ENCODE measurements at regions not wholly inside any gene's neighbourhood (a gene's known extent, or its start where the extent isn't known, plus 50 kb on each side); places are given as distances from the start of the nearest gene placed in this dataset.
"Not testable (repeated sequence)": the region's sequence is repeated elsewhere in the genome, so short reads cannot be mapped to it uniquely, and the experiment has no call there.

- H3K9me3 ChIP-seq (ENCODE audit: insufficient read depth, low read length), result no peaks in the 10 kb centered on the region
- no peaks in the 10 kb centered on the region for H4K20me1 ChIP-seq (ENCODE audit: low read depth, low read length)
- no peak overlapping the region for H3K27ac ChIP-seq (ENCODE audit: low read depth, low read length)
- no peak overlapping the region for H3K4me2 ChIP-seq (ENCODE audit: low read depth, low read length, poor library complexity, severe bottlenecking)
- H3K36me3 ChIP-seq (ENCODE audit: low read length), result no peaks in the 10 kb centered on the region
- no peak overlapping the region for H3K9ac ChIP-seq (ENCODE audit: low read length)
- no peak overlapping the region for H3K4me3 ChIP-seq (ENCODE audit: insufficient read depth, low read length, poor library complexity, severe bottlenecking)
- no peak overlapping the region for H2AFZ ChIP-seq (ENCODE audit: low read depth, low read length, severe bottlenecking)
- no peaks in the 10 kb centered on the region for H3K79me2 ChIP-seq (ENCODE audit: insufficient read depth, low read length)
- no peaks in the 10 kb centered on the region for H3F3A ChIP-seq (ENCODE audit: insufficient read depth)
- no peaks in the 10 kb centered on the region for H3K9me2 ChIP-seq (replicated peaks; ENCODE audit: insufficient read depth, low read length)
- H3K27me3 ChIP-seq (ENCODE audit: low read length), result no peaks in the 10 kb centered on the region
- TF ChIP-seq CTCF (IDR thresholded peaks at IDR 0.05; ENCODE audit: insufficient read depth, low read length, poor library complexity, severe bottlenecking) (no peak), EZH2phosphoT487 (conservative IDR thresholded peaks at IDR 0.05; ENCODE audit: low read length) (no peak)
Observed at GRCh38 chr17:54626146-54626703, 274.4 kb upstream of the TOM1L1 start.

GRCh38 chr17:54639426-54639825 lies 261.2 kb upstream of the TOM1L1 start:
- not testable (repeated sequence) for H3K4me3 ChIP-seq (ENCODE audit: insufficient read depth, low read length, poor library complexity, severe bottlenecking); H3K4me2 ChIP-seq (ENCODE audit: low read depth, low read length, poor library complexity, severe bottlenecking); H3K9me3 ChIP-seq (ENCODE audit: insufficient read depth, low read length); H3K27ac ChIP-seq (ENCODE audit: low read depth, low read length); H4K20me1 ChIP-seq (ENCODE audit: low read depth, low read length); H3F3A ChIP-seq (ENCODE audit: insufficient read depth); H3K9me2 ChIP-seq (replicated peaks; ENCODE audit: insufficient read depth, low read length); H3K27me3 ChIP-seq (ENCODE audit: low read length); H3K9ac ChIP-seq (ENCODE audit: low read length); H2AFZ ChIP-seq (ENCODE audit: low read depth, low read length, severe bottlenecking); H3K79me2 ChIP-seq (ENCODE audit: insufficient read depth, low read length); H3K36me3 ChIP-seq (ENCODE audit: low read length)

- H3K9me2 ChIP-seq (replicated peaks; ENCODE audit: insufficient read depth, low read length), result no peaks in the 10 kb centered on the region
- no peaks in the 10 kb centered on the region for H3K27me3 ChIP-seq (ENCODE audit: low read length)
- H4K20me1 ChIP-seq (ENCODE audit: low read depth, low read length), result no peaks in the 10 kb centered on the region
- H3K4me2 ChIP-seq (ENCODE audit: low read depth, low read length, poor library complexity, severe bottlenecking), result no peak overlapping the region
- H3K36me3 ChIP-seq (ENCODE audit: low read length), result no peaks in the 10 kb centered on the region
- no peak overlapping the region for H2AFZ ChIP-seq (ENCODE audit: low read depth, low read length, severe bottlenecking)
- no peak overlapping the region for H3K4me3 ChIP-seq (ENCODE audit: insufficient read depth, low read length, poor library complexity, severe bottlenecking)
- TF ChIP-seq CTCF (IDR thresholded peaks at IDR 0.05; ENCODE audit: insufficient read depth, low read length, poor library complexity, severe bottlenecking), result no peak
- no peak for TF ChIP-seq EZH2phosphoT487 (conservative IDR thresholded peaks at IDR 0.05; ENCODE audit: low read length)
- no peaks in the 10 kb centered on the region for H3K9me3 ChIP-seq (ENCODE audit: insufficient read depth, low read length)
- H3F3A ChIP-seq (ENCODE audit: insufficient read depth), result no peaks in the 10 kb centered on the region
- no peak overlapping the region for H3K27ac ChIP-seq (ENCODE audit: low read depth, low read length)
- no peak overlapping the region for H3K9ac ChIP-seq (ENCODE audit: low read length)
- H3K79me2 ChIP-seq (ENCODE audit: insufficient read depth, low read length), result no peaks in the 10 kb centered on the region
Observed at GRCh38 chr17:54662978-54663876, 237.4 kb upstream of the TOM1L1 start.

GRCh38 chr17:54666559-54666958 lies 234.1 kb upstream of the TOM1L1 start:
- no peaks in the 10 kb centered on the region for H4K20me1 ChIP-seq (ENCODE audit: low read depth, low read length)
- no peak overlapping the region for H3K27ac ChIP-seq (ENCODE audit: low read depth, low read length)
- no peak overlapping the region for H2AFZ ChIP-seq (ENCODE audit: low read depth, low read length, severe bottlenecking)
- no peak for TF ChIP-seq CTCF (IDR thresholded peaks at IDR 0.05; ENCODE audit: insufficient read depth, low read length, poor library complexity, severe bottlenecking)
- no peak for TF ChIP-seq EZH2phosphoT487 (conservative IDR thresholded peaks at IDR 0.05; ENCODE audit: low read length)
- H3K79me2 ChIP-seq (ENCODE audit: insufficient read depth, low read length), result no peaks in the 10 kb centered on the region
- no peaks in the 10 kb centered on the region for H3K9me3 ChIP-seq (ENCODE audit: insufficient read depth, low read length)
- no peaks in the 10 kb centered on the region for H3K27me3 ChIP-seq (ENCODE audit: low read length)
- H3K9ac ChIP-seq (ENCODE audit: low read length), result no peak overlapping the region
- H3K4me2 ChIP-seq (ENCODE audit: low read depth, low read length, poor library complexity, severe bottlenecking), result no peak overlapping the region
- no peaks in the 10 kb centered on the region for H3K36me3 ChIP-seq (ENCODE audit: low read length)
- no peaks in the 10 kb centered on the region for H3K9me2 ChIP-seq (replicated peaks; ENCODE audit: insufficient read depth, low read length)
- no peak overlapping the region for H3K4me3 ChIP-seq (ENCODE audit: insufficient read depth, low read length, poor library complexity, severe bottlenecking)
- no peaks in the 10 kb centered on the region for H3F3A ChIP-seq (ENCODE audit: insufficient read depth)
